GM23338 (cell line): ENCODE measurements at regions not wholly inside any gene's neighbourhood (a gene's known extent, or its start where the extent isn't known, plus 50 kb on each side); places are given as distances from the start of the nearest gene placed in this dataset.

Source experiments
- ATAC-seq: fragments of 200-7000 bp; cut with Tn5 transposase; 3 replicates; pipeline ENCODE4 v1.9.1; 2020
- DNase-seq: peaks from one replicate; pipeline ENCODE4 v3.0.0-alpha.2; 2015; ENCODE audit warnings: low spot score
- H2AFZ ChIP-seq: fragments of 200-600 bp; sonication (generic); 2 replicates; pipeline ENCODE4 v1.8.0; 2016; ENCODE audit warnings: antibody characterized with exemption, mild to moderate bottlenecking, moderate library complexity
- H3F3A ChIP-seq: fragments of 200-600 bp; sonication (generic); replicated peaks from 2 replicates; pipeline ENCODE4 v1.8.0; 2017; ENCODE audit warnings: antibody characterized with exemption, mixed run types, low read depth
- H3K27ac ChIP-seq: fragments of 200-600 bp; sonication (generic); 2 replicates; pipeline ENCODE4 v1.6.1; 2016; ENCODE audit warnings: low read depth
- H3K27me3 ChIP-seq: fragments of 200-600 bp; sonication (generic); 2 replicates; pipeline ENCODE4 v1.8.0; 2016; ENCODE audit warnings: mild to moderate bottlenecking, mixed run types, moderate library complexity; ENCODE audit not compliant: insufficient read depth
- H3K36me3 ChIP-seq: fragments of 200-600 bp; sonication (generic); 2 replicates; pipeline ENCODE4 v1.8.0; 2016; ENCODE audit warnings: mild to moderate bottlenecking; ENCODE audit not compliant: insufficient read depth
- H3K4me1 ChIP-seq: fragments of 200-600 bp; sonication (generic); 2 replicates; pipeline ENCODE4 v1.8.0; 2016; ENCODE audit warnings: mild to moderate bottlenecking, moderate library complexity; ENCODE audit not compliant: insufficient read depth
- H3K4me2 ChIP-seq: fragments of 200-600 bp; sonication (generic); 2 replicates; pipeline ENCODE4 v1.7.1; 2017; ENCODE audit warnings: mixed run types
- H3K4me3 ChIP-seq: fragments of 200-600 bp; sonication (generic); 2 replicates; pipeline ENCODE4 v1.6.1; 2016; ENCODE audit warnings: mixed run types
- H3K79me2 ChIP-seq: fragments of 200-600 bp; sonication (generic); replicated peaks from 2 replicates; pipeline ENCODE4 v1.8.0; 2017; ENCODE audit warnings: mild to moderate bottlenecking; ENCODE audit not compliant: insufficient read depth
- H3K9me2 ChIP-seq: fragments of 200-600 bp; sonication (generic); 2 replicates; pipeline ENCODE4 v1.8.0; 2017; ENCODE audit not compliant: insufficient read depth
- H4K20me1 ChIP-seq: fragments of 200-600 bp; sonication (generic); replicated peaks from 2 replicates; pipeline ENCODE4 v1.8.0; 2017; ENCODE audit warnings: mild to moderate bottlenecking; ENCODE audit not compliant: insufficient read depth
- H3K27ac Mint-ChIP-seq: 2 replicates; pipeline ENCODE4 v1.8.0; 2020; ENCODE audit warnings: inconsistent platforms, mild to moderate bottlenecking, moderate library complexity, mixed read lengths
- H3K27me3 Mint-ChIP-seq: 3 replicates; pipeline ENCODE4 v1.8.0; 2022; ENCODE audit warnings: low read depth, mild to moderate bottlenecking, moderate library complexity, mixed read lengths, inconsistent platforms; ENCODE audit not compliant: insufficient read depth, poor library complexity
- H3K36me3 Mint-ChIP-seq: 3 replicates; pipeline ENCODE4 v1.8.0; 2021; ENCODE audit warnings: low read depth, mild to moderate bottlenecking, inconsistent platforms, moderate library complexity, mixed read lengths
- H3K4me1 Mint-ChIP-seq: 3 replicates; pipeline ENCODE4 v1.8.0; 2020; ENCODE audit warnings: mild to moderate bottlenecking, inconsistent platforms, mixed read lengths
- H3K4me3 Mint-ChIP-seq: 3 replicates; pipeline ENCODE4 v1.8.0; 2021; ENCODE audit warnings: moderate library complexity, mild to moderate bottlenecking, inconsistent platforms, mixed read lengths
- H3K9me3 Mint-ChIP-seq: 3 replicates; pipeline ENCODE4 v1.8.0; 2020; ENCODE audit warnings: moderate library complexity, mild to moderate bottlenecking, inconsistent platforms, mixed read lengths
- CREB1 ChIP-seq: fragments of 250-450 bp; sonication (Bioruptor Pico); IDR thresholded peaks from 2 replicates; pipeline ENCODE4 v1.5.0; 2020; ENCODE audit warnings: low read depth, mild to moderate bottlenecking, moderate library complexity
- CTCF ChIP-seq, 2 experiments: fragments of 200-600 bp in 1 of 2; sonication (generic) in 1 of 2; conservative IDR thresholded peaks; 2 replicates each; pipeline versions ENCODE4 v1.5.1 to v1.6.1; 2016 to 2017; ENCODE audit warnings: antibody characterized with exemption in 2 of 2, low read depth in 2 of 2, mild to moderate bottlenecking in 2 of 2, moderate library complexity in 1 of 2
- ETS1 ChIP-seq: IDR thresholded peaks from 2 replicates; pipeline ENCODE4 v1.6.1; 2016; ENCODE audit warnings: antibody characterized with exemption
- EZH2 ChIP-seq: fragments of 200-600 bp; sonication (generic); IDR thresholded peaks from one replicate; pipeline ENCODE4 v1.8.0; 2017; ENCODE audit warnings: antibody characterized with exemption, mild to moderate bottlenecking, low read depth; ENCODE audit not compliant: unreplicated experiment
- EZH2phosphoT487 ChIP-seq: fragments of 200-600 bp; sonication (generic); IDR thresholded peaks from one replicate; pipeline ENCODE4 v1.8.1; 2018; ENCODE audit warnings: antibody characterized with exemption; ENCODE audit not compliant: unreplicated experiment
- JUNB ChIP-seq: IDR thresholded peaks from one replicate; pipeline ENCODE4 v1.6.1; 2016; ENCODE audit warnings: antibody characterized with exemption; ENCODE audit not compliant: unreplicated experiment
- NANOG ChIP-seq: IDR thresholded peaks from 2 replicates; pipeline ENCODE4 v1.6.1; 2016; ENCODE audit warnings: antibody characterized with exemption, borderline replicate concordance
- POLR2AphosphoS5 ChIP-seq: IDR thresholded peaks from 2 replicates; pipeline ENCODE4 v1.6.1; 2016; ENCODE audit warnings: antibody characterized with exemption, low read depth
- REST ChIP-seq: IDR thresholded peaks from one replicate; pipeline ENCODE4 v1.6.1; 2018; ENCODE audit warnings: antibody characterized with exemption; ENCODE audit not compliant: unreplicated experiment
- STAT1 ChIP-seq: IDR thresholded peaks from one replicate; pipeline ENCODE4 v1.6.1; 2016; ENCODE audit warnings: antibody characterized with exemption; ENCODE audit not compliant: unreplicated experiment
- ZNF114 ChIP-seq: fragments of 250-450 bp; sonication (Bioruptor Pico); IDR thresholded peaks from 2 replicates; pipeline ENCODE4 v1.5.0; 2020; ENCODE audit warnings: mild to moderate bottlenecking, moderate library complexity
- ZNF331 ChIP-seq: fragments of 250-450 bp; sonication (Bioruptor Pico); IDR thresholded peaks from 2 replicates; pipeline ENCODE4 v1.5.0; 2020; ENCODE audit warnings: low read depth, mild to moderate bottlenecking, moderate library complexity
- ZNF462 ChIP-seq: fragments of 250-450 bp; sonication (Bioruptor Pico); IDR thresholded peaks from 2 replicates; pipeline ENCODE4 v1.5.0; 2020; ENCODE audit warnings: mild to moderate bottlenecking, moderate library complexity

- H3K9me3 Mint-ChIP-seq: peaks cover 6% of the 10 kb centered on the region
- no peaks in the 10 kb centered on the region for H3K79me2 ChIP-seq
- ATAC-seq (no peak), DNase-seq (no peak)
- no peaks in the 10 kb centered on the region for H4K20me1 ChIP-seq
- H3K4me1 ChIP-seq: no peaks in the 10 kb centered on the region
- H2AFZ ChIP-seq: no peak overlapping the region
- no peaks in the 10 kb centered on the region for H3K9me2 ChIP-seq
- H3K4me3 ChIP-seq: no peak overlapping the region
- TF ChIP-seq ZNF331 (CRISPR knock-in tag) (no peak), ZNF462 (CRISPR knock-in tag) (no peak), EZH2phosphoT487 (no peak), CREB1 (CRISPR knock-in tag) (no peak), POLR2AphosphoS5 (no peak), ETS1 (no peak), EZH2 (no peak), ZNF114 (CRISPR knock-in tag) (no peak), REST (no peak), NANOG (no peak), CTCF (conservative IDR thresholded peaks at IDR 0.05; ENCODE audit: low read depth in 2 of 2) (no peak), JUNB (no peak), STAT1 (no peak)
- peaks cover 6% of the 10 kb centered on the region for H3K27me3 Mint-ChIP-seq
- H3K27me3 ChIP-seq: no peaks in the 10 kb centered on the region
- H3K36me3 Mint-ChIP-seq: peaks cover 6% of the 10 kb centered on the region
- no peak overlapping the region for H3K4me2 ChIP-seq
- no peak overlapping the region for H3K27ac ChIP-seq
- H3K36me3 ChIP-seq: no peaks in the 10 kb centered on the region
- no peak overlapping the region for H3K4me3 Mint-ChIP-seq
- H3F3A ChIP-seq: no peaks in the 10 kb centered on the region
- H3K27ac Mint-ChIP-seq: no peak overlapping the region
- H3K4me1 Mint-ChIP-seq: no peaks in the 10 kb centered on the region; the same call in 2 of the 3 replicates
Measured at GRCh38 chrX:3540105-3540504, 173.3 kb downstream of the PRKX start.
